Gastrocnemius medialis (tissue), 4 donors: ENCODE measurements at regions not wholly inside any gene's neighbourhood (a gene's known extent, or its start where the extent isn't known, plus 50 kb on each side); places are given as distances from the start of the nearest gene placed in this dataset.

Experiments
- ATAC-seq, 2 donors: fragments of 150-250 bp; one replicate each; pipeline ENCODE4 v1.9.1; 2016
- DNase-seq, 2 donors: peaks; one replicate each; pipeline ENCODE4 v3.0.0-alpha.2; 2019
- H3K27ac ChIP-seq, 4 donors: fragments of 200-600 bp; sonication (generic); 1 replicate in 1 of 4; 2 replicates in 3 of 4; pipeline ENCODE4 v1.5.1; 2016 to 2018; ENCODE audit warnings: mild to moderate bottlenecking in 2 of 4, moderate library complexity in 1 of 4
- H3K27me3 ChIP-seq, 3 donors: fragments of 200-600 bp; sonication (generic) in 2 of 3; 1 replicate in 1 of 3; 2 replicates in 2 of 3; pipeline versions ENCODE4 v1.5.1 to v1.6.0; 2016 to 2019; ENCODE audit warnings: mild to moderate bottlenecking in 1 of 3, moderate library complexity in 1 of 3
- H3K36me3 ChIP-seq, 2 donors: fragments of 200-600 bp; sonication (generic) in 1 of 2; one replicate each; pipeline ENCODE4 v1.5.1; 2017 to 2018
- H3K4me1 ChIP-seq, 2 donors: fragments of 200-600 bp; sonication (generic) in 1 of 2; one replicate each; pipeline ENCODE4 v1.5.1; 2016 to 2017; ENCODE audit warnings: mild to moderate bottlenecking in 2 of 2
- H3K4me3 ChIP-seq, 4 donors: fragments of 200-600 bp; sonication (generic) in 3 of 4; 1 replicate in 1 of 4; 2 replicates in 3 of 4; pipeline ENCODE4 v1.5.1; 2016 to 2019; ENCODE audit warnings: mild to moderate bottlenecking in 2 of 4
- H3K9me3 ChIP-seq, 3 donors: fragments of 200-600 bp; sonication (generic) in 2 of 3; 1 replicate in 1 of 3; 2 replicates in 2 of 3; pipeline ENCODE4 v1.5.1; 2016 to 2019
- CTCF ChIP-seq, 5 experiments: fragments of 450-650 bp in 3 of 5; fragments of 200-600 bp in 2 of 5; sonication (generic) in 2 of 5; IDR thresholded peaks in 4 of 5; conservative IDR thresholded peaks in 1 of 5; 1 replicate in 4 of 5; 2 replicates in 1 of 5; pipeline ENCODE4 v1.5.1; 2016 to 2019; ENCODE audit warnings: antibody characterized with exemption in 5 of 5, mild to moderate bottlenecking in 3 of 5, moderate library complexity in 3 of 5
- POLR2A ChIP-seq, 2 donors: fragments of 450-650 bp; IDR thresholded peaks; one replicate each; pipeline ENCODE4 v1.6.1; 2017; ENCODE audit warnings: antibody characterized with exemption in 2 of 2, mild to moderate bottlenecking in 2 of 2, moderate library complexity in 2 of 2
- in situ Hi-C, 4 donors: fragments of 200-750 bp; cut with MboI; loops; one replicate each; pipeline versions ENCODE4 v1.15.0 to v1.8.0; 2017; ENCODE audit warnings: low sequenced_read_pairs in 4 of 4
- intact Hi-C: fragments of 100-400 bp; cut with DNase I; formaldehyde crosslinking; loops from one replicate; pipeline ENCODE4 v1.15.1; 2023; ENCODE audit warnings: low total_unique reads

GRCh38 chr11:70845591-70846041 is 406.8 kb downstream of the SHANK2 start:
- DNase-seq, result no peak

GRCh38 chr11:70846781-70847655 is 405.4 kb downstream of the SHANK2 start:
- peaks cover 0 to 15% (median 4%) of the 10 kb centered on the region in 3 donors for H3K27me3 ChIP-seq
- no peaks in the 10 kb centered on the region for H3K9me3 ChIP-seq
- H3K36me3 ChIP-seq, result no peaks in the 10 kb centered on the region
- TF ChIP-seq CTCF (IDR thresholded peaks at IDR 0.05 in 4 of 5, conservative IDR thresholded peaks at IDR 0.05 in 1 of 5) (no peak), POLR2A (IDR thresholded peaks at IDR 0.05) (no peak)
- H3K27ac ChIP-seq, result no peak overlapping the region
- H3K4me1 ChIP-seq, result no peaks in the 10 kb centered on the region
- intact Hi-C loops (no loop called here), in situ Hi-C loops (no loop called here)
- no peak for DNase-seq
- H3K4me3 ChIP-seq, result no peak overlapping the region
- no peak for ATAC-seq

More at GRCh38 chr11:70845591-70846041, 406.8 kb downstream of the SHANK2 start:
- ATAC-seq, result no peak
- H3K27ac ChIP-seq, result no peak overlapping the region
- H3K4me3 ChIP-seq, result no peak overlapping the region
- in situ Hi-C loops, result no loop called here
- H3K9me3 ChIP-seq, result no peaks in the 10 kb centered on the region
- no peaks in the 10 kb centered on the region for H3K4me1 ChIP-seq
- H3K36me3 ChIP-seq, result no peaks in the 10 kb centered on the region
- TF ChIP-seq POLR2A (IDR thresholded peaks at IDR 0.05) (no peak), CTCF (IDR thresholded peaks at IDR 0.05 in 4 of 5, conservative IDR thresholded peaks at IDR 0.05 in 1 of 5) (no peak)
- intact Hi-C loops, result no loop called here
- peaks cover 4 to 9% (median 4%) of the 10 kb centered on the region in 3 donors for H3K27me3 ChIP-seq

- intact Hi-C loops, result no loop called here
- in situ Hi-C loops, result no loop called here
- Histone ChIP-seq H3K9me3 (no peaks in the 10 kb centered on the region), H3K27me3 (peaks cover 0 to 15% (median 4%) of the 10 kb centered on the region in 3 donors), H3K4me1 (no peaks in the 10 kb centered on the region), H3K27ac (no peak overlapping the region), H3K4me3 (no peak overlapping the region), H3K36me3 (no peaks in the 10 kb centered on the region)
- ATAC-seq, result no peak
- no peak for DNase-seq
- no peak for TF ChIP-seq POLR2A (IDR thresholded peaks at IDR 0.05)
- TF ChIP-seq CTCF (IDR thresholded peaks at IDR 0.05 in 4 of 5, conservative IDR thresholded peaks at IDR 0.05 in 1 of 5), result no peak
Measured at GRCh38 chr11:70848243-70848750, 404.1 kb downstream of the SHANK2 start.

GRCh38 chr11:70849031-70849430 is 403.3 kb downstream of the SHANK2 start:
- in situ Hi-C loops, result no loop called here
- ATAC-seq (no peak), DNase-seq (no peak)
- no peaks in the 10 kb centered on the region for H3K9me3 ChIP-seq
- peaks cover 0 to 15% (median 4%) of the 10 kb centered on the region in 3 donors for H3K27me3 ChIP-seq
- TF ChIP-seq CTCF (IDR thresholded peaks at IDR 0.05 in 4 of 5, conservative IDR thresholded peaks at IDR 0.05 in 1 of 5) (no peak), POLR2A (IDR thresholded peaks at IDR 0.05) (no peak)
- no peak overlapping the region for H3K4me3 ChIP-seq
- no peaks in the 10 kb centered on the region for H3K4me1 ChIP-seq
- no peak overlapping the region for H3K27ac ChIP-seq
- intact Hi-C loops, result no loop called here
- H3K36me3 ChIP-seq, result no peaks in the 10 kb centered on the region
